ENCODE measurements at regions not wholly inside any gene's neighbourhood (a gene's known extent, or its start where the extent isn't known, plus 50 kb on each side); places are given as distances from the start of the nearest gene placed in this dataset.

DNA sequence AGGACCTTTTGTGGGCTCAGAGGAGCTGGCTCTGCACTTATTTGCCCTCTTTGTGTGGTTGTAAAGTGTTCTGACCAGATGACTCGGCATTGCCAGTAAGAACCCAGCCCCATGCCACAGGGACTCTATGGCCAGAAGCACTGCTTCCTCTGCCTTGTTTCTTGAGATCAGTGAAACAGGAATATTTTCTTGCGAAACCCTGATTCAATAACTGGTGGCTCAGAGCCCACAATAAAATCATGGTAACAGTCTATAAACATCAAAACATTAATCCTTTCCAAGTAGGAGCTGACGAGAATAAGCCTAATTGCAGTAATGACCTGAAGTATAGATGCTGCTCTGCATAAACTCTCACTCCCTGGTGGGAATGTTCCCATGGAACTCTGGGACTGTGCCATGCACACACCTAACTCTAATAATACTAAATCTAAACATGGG lies 344.3 kb downstream of the ZNF608 start:
- Histone ChIP-seq H3K4me1 (ENCODE audit: control insufficient read depth, insufficient read depth, low read length, poor library complexity, severe bottlenecking) (peaks cover 5% of the 10 kb centered on the region), H3K36me3 (ENCODE audit: control insufficient read depth, insufficient read depth, low read length) (no peaks in the 10 kb centered on the region), H3K9me3 (ENCODE audit: control insufficient read depth, low read length) (no peaks in the 10 kb centered on the region), H3K27ac (ENCODE audit: low read depth, low read length, severe bottlenecking) (no peak overlapping the region), H3K4me3 (ENCODE audit: extremely low read depth, insufficient read depth, low read length, poor library complexity, severe bottlenecking) (no peak overlapping the region)
- 52 to 83% methylated on average over 2 to 3 of the region's 3 CpGs for WGBS, 2 experiments (ENCODE audit: insufficient coverage in 2 of 2)

DNA sequence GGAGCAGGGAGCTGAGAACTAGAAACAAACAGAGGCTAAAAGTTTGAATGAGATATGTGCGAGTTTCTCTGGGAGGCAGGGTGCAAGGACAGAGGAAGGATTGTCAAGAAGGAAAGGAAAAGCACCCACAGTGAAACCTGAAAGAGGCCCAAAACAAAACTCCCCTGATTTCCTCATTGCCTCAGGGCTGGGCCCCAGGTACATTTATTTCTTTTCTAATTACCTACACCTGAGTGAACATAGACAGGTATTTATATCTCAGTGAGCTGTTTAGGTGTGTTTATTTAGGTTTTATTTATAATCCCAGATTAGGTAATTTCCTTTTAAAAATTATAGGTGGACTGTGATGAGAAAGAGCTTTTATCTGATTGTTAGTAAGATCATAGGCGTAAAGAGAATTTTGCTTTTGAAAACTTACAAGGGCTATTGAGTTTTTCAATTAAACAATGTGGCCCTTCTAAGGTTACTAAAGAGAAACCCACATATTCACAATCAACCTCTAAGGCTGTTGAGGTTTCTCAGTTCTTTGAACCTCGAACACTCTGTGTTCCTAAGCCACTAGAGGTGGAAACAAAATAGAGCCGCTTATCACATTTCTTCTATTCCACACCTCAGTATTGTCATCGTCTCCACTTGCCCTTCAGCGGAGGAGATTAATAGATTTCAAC lies 344.8 kb downstream of the ZNF608 start:
- 96 to 100% methylated on average over 2 to 3 of the region's 6 CpGs for WGBS, 2 experiments (ENCODE audit: insufficient coverage in 2 of 2)
- no peak overlapping the region for H3K4me3 ChIP-seq (ENCODE audit: extremely low read depth, insufficient read depth, low read length, poor library complexity, severe bottlenecking)
- H3K27ac ChIP-seq (ENCODE audit: low read depth, low read length, severe bottlenecking) = no peak overlapping the region
- no peaks in the 10 kb centered on the region for H3K9me3 ChIP-seq (ENCODE audit: control insufficient read depth, low read length)
- H3K36me3 ChIP-seq (ENCODE audit: control insufficient read depth, insufficient read depth, low read length) = no peaks in the 10 kb centered on the region
- H3K4me1 ChIP-seq (ENCODE audit: control insufficient read depth, insufficient read depth, low read length, poor library complexity, severe bottlenecking) = peaks cover 5% of the 10 kb centered on the region

- Histone ChIP-seq H3K4me1 (ENCODE audit: control insufficient read depth, insufficient read depth, low read length, poor library complexity, severe bottlenecking) (peaks cover 5% of the 10 kb centered on the region), H3K36me3 (ENCODE audit: control insufficient read depth, insufficient read depth, low read length) (no peaks in the 10 kb centered on the region), H3K9me3 (ENCODE audit: control insufficient read depth, low read length) (no peaks in the 10 kb centered on the region), H3K4me3 (ENCODE audit: extremely low read depth, insufficient read depth, low read length, poor library complexity, severe bottlenecking) (no peak overlapping the region), H3K27ac (ENCODE audit: low read depth, low read length, severe bottlenecking) (no peak overlapping the region)
- WGBS, 2 experiments (ENCODE audit: insufficient coverage in 2 of 2) = 86% methylated on average over 2 of the region's 3 CpGs; no CpG with 5 or more reads in 1 of the 2 experiments
Measured at GRCh38 chr5:124399426-124399961, 346.9 kb downstream of the ZNF608 start.

GRCh38 chr5:124398460-124398859 lies 348.0 kb downstream of the ZNF608 start:
- 88 to 100% methylated on average over 2 of the region's 2 CpGs for WGBS, 2 experiments (ENCODE audit: insufficient coverage in 2 of 2)
- H3K27ac ChIP-seq (ENCODE audit: low read depth, low read length, severe bottlenecking) = no peak overlapping the region
- no peaks in the 10 kb centered on the region for H3K36me3 ChIP-seq (ENCODE audit: control insufficient read depth, insufficient read depth, low read length)
- no peaks in the 10 kb centered on the region for H3K9me3 ChIP-seq (ENCODE audit: control insufficient read depth, low read length)
- H3K4me3 ChIP-seq (ENCODE audit: extremely low read depth, insufficient read depth, low read length, poor library complexity, severe bottlenecking) = no peak overlapping the region
- H3K4me1 ChIP-seq (ENCODE audit: control insufficient read depth, insufficient read depth, low read length, poor library complexity, severe bottlenecking) = peaks cover 5% of the 10 kb centered on the region

DNA sequence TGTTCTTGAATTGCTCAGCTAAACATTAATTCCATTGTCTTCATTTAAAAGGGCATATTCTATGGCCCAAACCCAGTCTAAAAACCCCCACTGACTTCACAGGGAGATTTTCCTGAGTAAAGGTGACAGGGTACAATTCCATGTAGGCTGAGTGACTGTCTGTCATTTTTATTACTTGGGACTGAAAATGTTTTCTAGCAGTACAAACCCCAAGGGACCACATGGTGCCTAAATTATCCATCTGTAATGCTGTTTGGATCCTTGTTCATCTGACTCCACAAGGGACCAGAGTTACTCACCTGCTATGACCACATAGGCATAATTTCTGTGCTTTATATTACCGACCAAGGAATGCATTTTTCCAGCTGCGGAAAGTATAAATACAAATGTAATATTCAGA lies 349.1 kb downstream of the ZNF608 start:
- no CpG with 5 or more reads among the region's 2 CpGs for WGBS, 2 experiments (ENCODE audit: insufficient coverage in 2 of 2)
- Histone ChIP-seq H3K4me1 (ENCODE audit: control insufficient read depth, insufficient read depth, low read length, poor library complexity, severe bottlenecking) (peaks cover 5% of the 10 kb centered on the region), H3K36me3 (ENCODE audit: control insufficient read depth, insufficient read depth, low read length) (no peaks in the 10 kb centered on the region), H3K4me3 (ENCODE audit: extremely low read depth, insufficient read depth, low read length, poor library complexity, severe bottlenecking) (no peak overlapping the region), H3K27ac (ENCODE audit: low read depth, low read length, severe bottlenecking) (no peak overlapping the region), H3K9me3 (ENCODE audit: control insufficient read depth, low read length) (no peaks in the 10 kb centered on the region)

GRCh38 chr5:124395926-124396325 lies 350.5 kb downstream of the ZNF608 start:
- Histone ChIP-seq H3K4me3 (ENCODE audit: extremely low read depth, insufficient read depth, low read length, poor library complexity, severe bottlenecking) (no peak overlapping the region), H3K27ac (ENCODE audit: low read depth, low read length, severe bottlenecking) (no peak overlapping the region), H3K9me3 (ENCODE audit: control insufficient read depth, low read length) (peaks cover 2% of the 10 kb centered on the region), H3K36me3 (ENCODE audit: control insufficient read depth, insufficient read depth, low read length) (no peaks in the 10 kb centered on the region), H3K4me1 (ENCODE audit: control insufficient read depth, insufficient read depth, low read length, poor library complexity, severe bottlenecking) (no peaks in the 10 kb centered on the region)
- 90 to 96% methylated on average over 4 to 5 of the region's 5 CpGs for WGBS, 2 experiments (ENCODE audit: insufficient coverage in 2 of 2)

DNA sequence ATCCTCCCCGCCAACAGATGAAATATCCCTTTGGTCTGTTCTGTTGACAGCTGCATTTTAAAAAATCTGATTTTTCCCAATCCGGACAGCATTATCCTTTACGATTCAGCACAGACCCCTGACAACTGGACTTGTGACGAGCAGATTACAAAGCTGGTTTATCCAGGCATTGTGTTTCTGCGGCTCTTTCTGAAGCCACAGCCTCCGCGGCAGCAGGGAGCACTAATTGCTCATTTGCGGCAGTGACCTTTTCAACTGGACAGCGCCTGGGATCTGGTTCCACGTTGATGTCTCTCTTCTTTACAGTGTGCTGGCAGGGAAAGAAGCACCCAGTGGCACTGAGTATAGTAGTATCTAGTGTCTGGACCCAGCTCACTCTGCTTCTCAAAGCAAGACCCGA lies 351.2 kb downstream of the ZNF608 start:
- H3K4me3 ChIP-seq (ENCODE audit: extremely low read depth, insufficient read depth, low read length, poor library complexity, severe bottlenecking) = no peak overlapping the region
- 70 to 82% methylated on average over 10 to 11 of the region's 11 CpGs for WGBS, 2 experiments (ENCODE audit: insufficient coverage in 2 of 2)
- no peaks in the 10 kb centered on the region for H3K4me1 ChIP-seq (ENCODE audit: control insufficient read depth, insufficient read depth, low read length, poor library complexity, severe bottlenecking)
- no peak overlapping the region for H3K27ac ChIP-seq (ENCODE audit: low read depth, low read length, severe bottlenecking)
- H3K36me3 ChIP-seq (ENCODE audit: control insufficient read depth, insufficient read depth, low read length) = no peaks in the 10 kb centered on the region
- H3K9me3 ChIP-seq (ENCODE audit: control insufficient read depth, low read length) = peaks cover 8% of the 10 kb centered on the region

DNA sequence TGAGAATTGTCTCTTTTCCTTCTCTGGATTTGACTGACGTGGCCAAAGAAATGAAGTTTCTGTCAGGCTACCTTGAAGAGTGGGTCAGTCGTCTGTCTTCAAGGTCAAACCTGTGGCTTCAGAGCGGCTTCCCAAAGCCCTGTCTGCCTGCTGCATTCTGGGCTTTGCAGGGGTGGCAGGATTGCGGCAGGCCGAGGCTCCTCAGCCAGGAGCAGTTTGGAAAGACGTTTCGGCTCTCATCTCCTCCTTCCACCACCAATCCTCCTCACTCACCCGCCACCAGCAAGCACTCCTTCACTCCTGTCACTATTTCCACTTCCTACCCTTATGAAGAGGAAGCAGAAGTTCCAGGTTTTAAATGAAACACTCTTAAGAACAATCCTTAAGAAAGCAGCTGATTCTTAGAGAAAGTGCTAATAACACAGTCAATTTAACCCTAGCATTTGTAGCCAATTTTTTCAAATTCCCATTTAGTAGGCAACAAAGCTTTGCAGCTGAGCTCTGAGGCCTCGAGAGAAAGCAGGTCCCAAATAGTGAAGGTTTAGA lies 351.7 kb downstream of the ZNF608 start:
- Histone ChIP-seq H3K27ac (ENCODE audit: low read depth, low read length, severe bottlenecking) (no peak overlapping the region), H3K4me3 (ENCODE audit: extremely low read depth, insufficient read depth, low read length, poor library complexity, severe bottlenecking) (no peak overlapping the region), H3K4me1 (ENCODE audit: control insufficient read depth, insufficient read depth, low read length, poor library complexity, severe bottlenecking) (no peaks in the 10 kb centered on the region), H3K9me3 (ENCODE audit: control insufficient read depth, low read length) (peaks cover 12% of the 10 kb centered on the region), H3K36me3 (ENCODE audit: control insufficient read depth, insufficient read depth, low read length) (no peaks in the 10 kb centered on the region)
- 82 to 83% methylated on average over 8 of the region's 9 CpGs for whole genome bisulfite sequencing, 2 experiments (ENCODE audit: insufficient coverage in 2 of 2)

DNA sequence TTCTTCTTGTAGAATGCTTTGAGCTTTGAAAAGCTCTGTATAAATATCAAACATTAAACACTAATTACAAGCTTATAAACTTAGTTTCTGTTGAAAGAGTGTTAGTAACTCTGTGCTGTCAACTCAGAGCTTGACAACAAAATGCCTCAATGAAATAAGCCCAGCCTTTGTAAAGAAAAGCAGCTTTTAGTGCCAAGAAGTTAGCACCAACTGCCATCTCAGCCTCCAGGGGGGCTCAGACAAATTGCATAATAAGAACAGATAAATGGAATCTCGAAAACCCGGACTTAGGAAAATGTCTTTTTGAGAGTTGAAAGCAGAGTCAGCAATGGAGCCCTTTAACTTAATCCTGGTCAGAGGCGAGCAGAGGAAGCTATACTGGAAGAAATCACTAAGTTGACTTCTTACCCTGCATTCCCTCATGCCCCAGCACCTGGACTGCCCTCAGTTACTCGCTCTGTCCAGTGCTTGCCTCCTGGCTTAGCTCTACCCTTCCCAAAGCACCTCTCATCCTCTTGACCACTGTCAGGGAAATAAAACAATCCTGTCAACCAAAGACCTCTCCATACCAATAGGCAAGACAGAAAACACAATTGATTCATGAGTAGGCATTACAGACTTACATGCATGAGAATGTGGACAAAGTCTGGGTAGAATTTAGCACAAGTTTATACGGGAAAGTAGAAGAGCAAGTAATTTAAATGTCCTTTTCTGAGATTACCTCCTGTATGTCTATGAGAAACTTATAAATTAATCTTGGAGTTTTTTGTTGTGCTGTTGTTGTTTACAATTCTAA lies 352.7 kb downstream of the ZNF608 start:
- H3K9me3 ChIP-seq (ENCODE audit: control insufficient read depth, low read length) = peaks cover 16% of the 10 kb centered on the region
- no peak overlapping the region for H3K4me3 ChIP-seq (ENCODE audit: extremely low read depth, insufficient read depth, low read length, poor library complexity, severe bottlenecking)
- 93 to 100% methylated on average over 4 to 5 of the region's 5 CpGs for WGBS, 2 experiments (ENCODE audit: insufficient coverage in 2 of 2)

GRCh38 chr5:124383693-124384092 lies 362.7 kb downstream of the ZNF608 start:
- H3K9me3 ChIP-seq (ENCODE audit: control insufficient read depth, low read length) = peaks cover 27% of the 10 kb centered on the region

More for the DNA sequence above, 352.7 kb downstream of the ZNF608 start:
- Histone ChIP-seq H3K27ac (ENCODE audit: low read depth, low read length, severe bottlenecking) (no peak overlapping the region), H3K36me3 (ENCODE audit: control insufficient read depth, insufficient read depth, low read length) (no peaks in the 10 kb centered on the region), H3K4me1 (ENCODE audit: control insufficient read depth, insufficient read depth, low read length, poor library complexity, severe bottlenecking) (no peaks in the 10 kb centered on the region)

More at GRCh38 chr5:124383693-124384092, 362.7 kb downstream of the ZNF608 start:
- H3K36me3 ChIP-seq (ENCODE audit: control insufficient read depth, insufficient read depth, low read length) = no peaks in the 10 kb centered on the region
- H3K4me3 ChIP-seq (ENCODE audit: extremely low read depth, insufficient read depth, low read length, poor library complexity, severe bottlenecking) = no peak overlapping the region
- no peaks in the 10 kb centered on the region for H3K4me1 ChIP-seq (ENCODE audit: control insufficient read depth, insufficient read depth, low read length, poor library complexity, severe bottlenecking)
- H3K27ac ChIP-seq (ENCODE audit: low read depth, low read length, severe bottlenecking) = no peak overlapping the region
